Mesendoderm (in vitro differentiated cells): ENCODE measurements at regions not wholly inside any gene's neighbourhood (a gene's known extent, or its start where the extent isn't known, plus 50 kb on each side); places are given as distances from the start of the nearest gene placed in this dataset.
A peak's percentile ranks its signal among the peaks of the same experiment; 100 is the strongest.

Source experiments
- DNase-seq: peaks from one replicate; pipeline ENCODE4 v3.0.0; 2013
- H2AK5ac ChIP-seq: 2 replicates; pipeline ENCODE4 v1.6.1; 2013; ENCODE audit warnings: low read length, inconsistent platforms
- H2BK120ac ChIP-seq: 2 replicates; pipeline ENCODE4 v1.6.1; 2013; ENCODE audit warnings: low read depth, mild to moderate bottlenecking, low read length, moderate library complexity, mixed read lengths
- H2BK15ac ChIP-seq: replicated peaks from 2 replicates; pipeline ENCODE4 v1.6.1; 2013; ENCODE audit warnings: low read depth, mild to moderate bottlenecking, moderate library complexity
- H2BK5ac ChIP-seq: 2 replicates; pipeline ENCODE4 v1.6.1; 2013; ENCODE audit warnings: low read length, inconsistent platforms
- H3K18ac ChIP-seq: 2 replicates; pipeline ENCODE4 v1.6.1; 2013; ENCODE audit warnings: mild to moderate bottlenecking, low read length, mixed read lengths
- H3K23ac ChIP-seq: one replicate; pipeline ENCODE4 v1.6.1; 2013; ENCODE audit warnings: low read length
- H3K27ac ChIP-seq: 2 replicates; pipeline ENCODE4 v1.5.1; 2013; ENCODE audit warnings: low read depth, mild to moderate bottlenecking, inconsistent platforms, low read length, moderate library complexity
- H3K27me3 ChIP-seq: 2 replicates; pipeline ENCODE4 v1.6.1; 2013; ENCODE audit warnings: low read length, control low read depth, mild to moderate bottlenecking, inconsistent platforms; ENCODE audit not compliant: insufficient read depth, poor library complexity
- H3K36me3 ChIP-seq: 2 replicates; pipeline ENCODE4 v1.6.1; 2013; ENCODE audit warnings: low read length, inconsistent platforms; ENCODE audit not compliant: control insufficient read depth, insufficient read depth
- H3K4ac ChIP-seq: one replicate; pipeline ENCODE4 v1.6.1; 2013; ENCODE audit warnings: low read depth, mild to moderate bottlenecking, low read length, moderate library complexity
- H3K4me1 ChIP-seq: 2 replicates; pipeline ENCODE4 v1.6.1; 2013; ENCODE audit warnings: low read depth, low read length, inconsistent platforms; ENCODE audit not compliant: control insufficient read depth
- H3K4me2 ChIP-seq: 2 replicates; pipeline ENCODE4 v1.6.1; 2013; ENCODE audit warnings: low read length
- H3K4me3 ChIP-seq: 2 replicates; pipeline ENCODE4 v1.5.1; 2013; ENCODE audit warnings: mild to moderate bottlenecking, low read length
- H3K56ac ChIP-seq: one replicate; pipeline ENCODE4 v1.6.1; 2013; ENCODE audit warnings: low read length
- H3K79me1 ChIP-seq: 2 replicates; pipeline ENCODE4 v1.6.1; 2013; ENCODE audit warnings: low read length, inconsistent platforms
- H3K79me2 ChIP-seq: 2 replicates; pipeline ENCODE4 v1.6.1; 2013; ENCODE audit warnings: mild to moderate bottlenecking, low read length; ENCODE audit not compliant: control insufficient read depth, insufficient read depth
- H3K9ac ChIP-seq: 2 replicates; pipeline ENCODE4 v1.6.1; 2013; ENCODE audit warnings: low read length, inconsistent platforms
- H4K5ac ChIP-seq: one replicate; pipeline ENCODE4 v1.6.1; 2013; ENCODE audit warnings: low read length
- H4K8ac ChIP-seq: one replicate; pipeline ENCODE4 v1.6.1; 2013; ENCODE audit warnings: low read depth, mild to moderate bottlenecking, control low read depth, low read length, moderate library complexity
- WGBS: extraction: QIAGEN DNeasy Blood & Tissue Kit; methylation state at CpG from one replicate; pipeline ENCODE4 v1.1.7; 2013; ENCODE audit warnings: low lambda C conversion rate, missing lambda C conversion rate; ENCODE audit not compliant: insufficient coverage; ENCODE audit errors: extremely low coverage; 5-methylcytosine and 5-hydroxymethylcytosine counted together

DNA sequence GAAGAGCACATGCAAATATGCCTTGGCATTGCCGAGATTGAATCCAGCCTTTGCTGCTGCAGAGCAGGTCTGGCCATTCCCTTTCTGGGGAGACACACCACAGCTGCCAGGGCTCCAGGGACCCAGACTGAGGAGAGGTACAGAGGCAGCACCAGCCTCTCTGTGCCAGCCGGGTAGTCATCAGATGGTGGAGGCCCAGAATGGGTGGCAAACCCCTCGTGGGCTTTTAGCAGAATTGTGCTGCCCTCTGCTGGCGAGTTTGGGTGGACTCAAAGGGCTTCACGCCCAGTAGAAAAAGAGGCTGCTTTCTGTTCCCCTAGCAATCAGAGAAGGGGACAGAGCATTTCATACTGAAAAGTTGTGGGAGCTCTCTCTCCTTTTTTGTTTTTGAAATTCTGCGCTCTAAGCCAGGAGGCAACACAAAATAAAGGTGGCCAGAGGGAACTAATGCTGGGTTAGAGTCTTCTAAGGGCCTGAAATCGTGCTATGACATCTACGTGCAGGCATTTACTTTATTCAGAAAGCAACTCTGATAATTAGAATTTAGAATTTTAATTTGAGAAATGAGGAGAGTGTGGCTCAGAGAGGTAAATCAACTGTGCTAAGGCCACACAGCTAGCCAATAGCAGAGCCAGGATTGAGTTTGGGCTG is 158.8 kb upstream of the NAV2 start:
- Histone ChIP-seq H3K4me2 (no peak overlapping the region), H3K79me1 (no peaks in the 10 kb centered on the region), H2BK120ac (no peak overlapping the region), H2BK5ac (no peak overlapping the region), H3K56ac (peak overlapping the region; percentile 19), H3K27ac (no peak overlapping the region), H4K8ac (no peak overlapping the region), H3K27me3 (no peaks in the 10 kb centered on the region), H3K4ac (no peak overlapping the region), H3K4me3 (no peak overlapping the region), H3K4me1 (peaks cover 3% of the 10 kb centered on the region), H3K18ac (no peak overlapping the region), H3K23ac (no peak overlapping the region), H3K79me2 (no peaks in the 10 kb centered on the region), H4K5ac (no peak overlapping the region), H2BK15ac (no peak overlapping the region), H3K9ac (no peak overlapping the region), H2AK5ac (no peak overlapping the region), H3K36me3 (no peaks in the 10 kb centered on the region)
- no CpG with 5 or more reads among the region's 8 CpGs for WGBS
- peak; percentile 78 for DNase-seq

DNA sequence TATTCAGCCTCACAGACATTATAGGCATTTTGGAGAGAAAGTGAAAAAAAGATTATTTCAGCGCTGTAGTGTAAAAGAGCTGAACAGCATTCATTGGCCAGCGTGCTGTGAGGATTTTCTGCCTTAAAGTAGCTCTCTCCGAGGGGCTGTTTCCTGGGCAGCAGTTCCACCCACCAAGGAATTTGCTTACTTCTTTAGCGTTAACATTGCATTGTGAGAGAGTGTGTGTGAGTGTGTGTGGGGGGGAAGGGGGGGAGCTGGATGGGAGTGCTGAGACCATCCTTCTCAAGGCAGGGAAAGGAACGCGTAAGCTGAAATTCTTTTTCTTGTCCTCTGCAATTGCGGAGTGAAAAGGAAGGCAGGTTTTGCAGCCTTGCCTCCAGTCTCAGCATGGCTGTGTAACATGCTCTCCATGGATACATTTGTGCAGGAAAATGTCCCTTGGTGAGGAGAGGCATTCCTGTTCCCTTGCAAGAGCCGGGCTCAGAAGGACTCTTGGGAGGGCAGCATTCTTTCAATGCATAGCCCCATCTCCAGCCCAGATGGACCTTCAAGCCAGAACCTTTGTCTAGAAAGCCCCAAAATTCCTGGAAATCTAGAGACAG is 159.9 kb upstream of the NAV2 start:
- no peak overlapping the region for H3K27ac ChIP-seq
- H3K27me3 ChIP-seq: no peaks in the 10 kb centered on the region
- H3K9ac ChIP-seq: peak overlapping the region; percentile 32
- H3K18ac ChIP-seq: no peak overlapping the region
- H2BK120ac ChIP-seq: no peak overlapping the region
- DNase-seq: peak; percentile 13
- H4K5ac ChIP-seq: no peak overlapping the region
- no peak overlapping the region for H3K4me2 ChIP-seq
- no peak overlapping the region for H3K23ac ChIP-seq
- no peaks in the 10 kb centered on the region for H3K79me1 ChIP-seq
- peak overlapping the region; percentile 75 for H2AK5ac ChIP-seq
- WGBS: no CpG with 5 or more reads among the region's 8 CpGs
- no peak overlapping the region for H3K4ac ChIP-seq
- peak overlapping the region; percentile 58 for H3K56ac ChIP-seq
- no peak overlapping the region for H2BK15ac ChIP-seq
- H3K79me2 ChIP-seq: no peaks in the 10 kb centered on the region
- H3K4me1 ChIP-seq: peaks cover 3% of the 10 kb centered on the region
- H3K4me3 ChIP-seq: no peak overlapping the region
- H4K8ac ChIP-seq: no peak overlapping the region
- H3K36me3 ChIP-seq: no peaks in the 10 kb centered on the region
- no peak overlapping the region for H2BK5ac ChIP-seq

DNA sequence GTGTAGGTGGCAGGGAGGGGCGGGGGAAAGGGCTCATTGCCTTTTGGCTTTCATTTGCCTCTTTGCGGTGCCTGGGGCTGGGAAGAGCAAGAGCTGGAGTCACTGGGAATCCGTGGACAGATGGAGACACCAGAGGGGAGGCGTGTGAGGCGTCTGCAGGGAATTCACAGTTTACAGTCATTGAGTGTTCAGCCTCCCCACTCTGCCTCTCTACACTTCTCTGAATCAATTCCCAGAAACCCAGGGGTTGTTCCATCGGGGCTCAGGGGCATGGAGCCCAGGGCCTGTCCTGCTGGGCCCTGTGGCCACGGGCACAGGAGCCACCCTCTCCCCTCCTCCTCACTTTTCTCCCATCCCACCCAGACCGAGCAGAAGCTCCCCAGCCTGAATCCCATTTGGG is 160.5 kb upstream of the NAV2 start:
- WGBS: no CpG with 5 or more reads among the region's 8 CpGs
- Histone ChIP-seq H3K4me2 (no peak overlapping the region), H2BK5ac (no peak overlapping the region), H2AK5ac (no peak overlapping the region), H3K56ac (peak overlapping the region; percentile 58), H3K36me3 (no peaks in the 10 kb centered on the region), H4K8ac (no peak overlapping the region), H3K4ac (peak overlapping the region; percentile 10), H3K79me1 (no peaks in the 10 kb centered on the region), H3K4me3 (no peak overlapping the region), H2BK15ac (no peak overlapping the region), H3K9ac (no peak overlapping the region), H4K5ac (no peak overlapping the region), H2BK120ac (no peak overlapping the region), H3K18ac (no peak overlapping the region), H3K79me2 (no peaks in the 10 kb centered on the region), H3K4me1 (peaks cover 3% of the 10 kb centered on the region), H3K23ac (no peak overlapping the region), H3K27ac (no peak overlapping the region), H3K27me3 (no peaks in the 10 kb centered on the region)
- DNase-seq: peak; percentile 13

DNA sequence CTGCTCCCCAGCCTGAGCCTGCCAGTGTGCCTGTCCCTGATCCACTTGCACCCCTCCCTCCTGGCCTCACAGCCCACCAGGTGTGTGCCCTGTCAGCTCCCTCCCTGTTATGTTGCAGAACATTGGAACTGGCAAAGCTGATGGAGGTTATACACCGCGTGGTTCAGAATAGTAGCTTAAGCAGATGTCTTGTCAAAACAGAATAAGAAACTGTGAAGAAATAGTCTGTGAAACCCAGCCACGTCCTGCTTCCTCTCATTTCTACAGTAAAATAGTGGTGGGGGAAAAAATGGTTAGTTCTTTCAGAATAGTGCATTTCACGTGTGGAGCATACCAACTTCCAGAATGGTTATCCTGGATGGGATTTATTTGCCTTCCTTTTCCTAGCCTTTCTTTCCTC is 161.2 kb upstream of the NAV2 start:
- Histone ChIP-seq H4K8ac (no peak overlapping the region), H3K79me2 (no peaks in the 10 kb centered on the region), H4K5ac (no peak overlapping the region), H2AK5ac (no peak overlapping the region), H3K36me3 (no peaks in the 10 kb centered on the region), H3K27ac (no peak overlapping the region), H3K79me1 (no peaks in the 10 kb centered on the region), H3K23ac (no peak overlapping the region), H3K4me2 (no peak overlapping the region), H2BK120ac (no peak overlapping the region), H3K4ac (no peak overlapping the region), H3K4me3 (no peak overlapping the region), H3K4me1 (peaks cover 3% of the 10 kb centered on the region), H2BK15ac (no peak overlapping the region), H3K56ac (no peak overlapping the region), H3K27me3 (no peaks in the 10 kb centered on the region), H3K9ac (no peak overlapping the region), H2BK5ac (no peak overlapping the region), H3K18ac (no peak overlapping the region)
- WGBS: no CpG with 5 or more reads among the region's 4 CpGs
- no peak for DNase-seq

DNA sequence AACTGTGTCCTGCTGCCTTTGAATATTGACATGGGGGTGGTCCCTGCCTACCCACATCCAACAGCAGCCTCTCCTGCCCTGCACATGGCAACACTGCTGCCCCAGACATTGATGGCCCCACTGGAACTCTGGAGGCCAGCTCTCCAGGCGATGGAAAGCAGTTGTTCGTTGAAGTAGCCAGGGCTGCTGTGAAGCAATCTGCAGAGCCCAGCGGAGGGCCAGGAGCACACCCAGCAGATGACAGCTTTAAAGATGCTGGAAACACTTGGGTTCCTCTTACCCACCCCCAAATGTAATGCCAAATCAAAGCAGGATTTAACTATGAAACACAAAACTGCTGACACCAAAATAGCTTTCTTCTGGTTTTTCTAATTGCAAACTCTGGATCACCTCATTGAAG is 165.6 kb upstream of the NAV2 start:
- WGBS: no CpG with 5 or more reads among the region's 3 CpGs
- Histone ChIP-seq H3K27ac (no peak overlapping the region), H2BK5ac (no peak overlapping the region)

DNA sequence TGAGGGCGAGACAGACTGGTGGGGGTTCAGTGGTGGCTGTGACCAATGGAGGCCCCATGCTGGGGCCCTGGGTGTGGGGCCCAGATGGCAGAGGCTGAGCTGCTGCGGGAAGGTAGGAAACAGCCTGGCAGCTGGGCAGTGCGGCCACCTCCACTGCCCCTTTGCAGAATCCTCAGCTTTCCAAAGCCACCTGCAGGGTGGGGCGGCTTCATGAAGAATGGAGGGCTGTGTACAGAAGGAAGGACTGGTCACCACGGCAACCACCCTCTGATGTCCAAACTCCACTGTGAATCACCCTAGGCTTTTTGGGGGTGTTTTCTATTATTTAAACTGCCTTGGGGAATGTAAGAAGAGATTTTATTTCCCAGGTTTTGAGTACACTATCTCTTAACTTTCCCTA is 166.3 kb upstream of the NAV2 start:
- H3K56ac ChIP-seq: no peak overlapping the region
- H3K27me3 ChIP-seq: no peaks in the 10 kb centered on the region
- H3K4me1 ChIP-seq: no peaks in the 10 kb centered on the region
- no peak overlapping the region for H3K4ac ChIP-seq
- H4K5ac ChIP-seq: no peak overlapping the region
- H2BK15ac ChIP-seq: no peak overlapping the region
- H3K79me2 ChIP-seq: no peaks in the 10 kb centered on the region
- H3K4me3 ChIP-seq: no peak overlapping the region
- DNase-seq: no peak
- no peak overlapping the region for H3K18ac ChIP-seq
- H3K9ac ChIP-seq: no peak overlapping the region
- H3K23ac ChIP-seq: no peak overlapping the region
- H3K79me1 ChIP-seq: no peaks in the 10 kb centered on the region
- H4K8ac ChIP-seq: no peak overlapping the region
- H2AK5ac ChIP-seq: no peak overlapping the region
- H2BK120ac ChIP-seq: no peak overlapping the region
- no peak overlapping the region for H3K27ac ChIP-seq
- no CpG with 5 or more reads among the region's 5 CpGs for WGBS
- no peaks in the 10 kb centered on the region for H3K36me3 ChIP-seq
- H3K4me2 ChIP-seq: no peak overlapping the region
- no peak overlapping the region for H2BK5ac ChIP-seq

More for the DNA sequence above, 165.6 kb upstream of the NAV2 start:
- no peak overlapping the region for H3K56ac ChIP-seq
- no peaks in the 10 kb centered on the region for H3K79me1 ChIP-seq
- H3K9ac ChIP-seq: no peak overlapping the region
- no peak overlapping the region for H4K5ac ChIP-seq
- H4K8ac ChIP-seq: no peak overlapping the region
- H2BK15ac ChIP-seq: no peak overlapping the region
- DNase-seq: no peak
- no peak overlapping the region for H3K4me2 ChIP-seq
- H2BK120ac ChIP-seq: no peak overlapping the region
- H3K18ac ChIP-seq: no peak overlapping the region
- H2AK5ac ChIP-seq: no peak overlapping the region
- no peak overlapping the region for H3K23ac ChIP-seq
- no peak overlapping the region for H3K4ac ChIP-seq
- H3K36me3 ChIP-seq: no peaks in the 10 kb centered on the region
- H3K27me3 ChIP-seq: no peaks in the 10 kb centered on the region
- no peaks in the 10 kb centered on the region for H3K79me2 ChIP-seq
- H3K4me1 ChIP-seq: no peaks in the 10 kb centered on the region
- H3K4me3 ChIP-seq: no peak overlapping the region
